Stomach (tissue), 8 donors: ENCODE measurements at regions not wholly inside any gene's neighbourhood (a gene's known extent, or its start where the extent isn't known, plus 50 kb on each side); places are given as distances from the start of the nearest gene placed in this dataset.

Source experiments
- DNase-seq, 2 donors: peaks; one replicate each; pipeline versions ENCODE4 v3.0.0 to v3.0.0-alpha.2; 2013 to 2019
- H3K27ac ChIP-seq, 5 donors: fragments of 200-600 bp in 4 of 5; sonication (generic) in 4 of 5; one replicate each; pipeline ENCODE4 v1.5.1; 2013 to 2019; ENCODE audit warnings: mild to moderate bottlenecking in 1 of 5, moderate library complexity in 1 of 5
- H3K27me3 ChIP-seq, 3 donors: fragments of 200-600 bp; sonication (generic); one replicate each; pipeline ENCODE4 v1.5.1; 2017 to 2019; ENCODE audit warnings: mixed run types in 1 of 3
- H3K36me3 ChIP-seq, 4 donors: fragments of 200-600 bp; sonication (generic); 1 replicate in 3 of 4; 2 replicates in 1 of 4; pipeline ENCODE4 v1.5.1; 2016 to 2019
- H3K4me1 ChIP-seq, 4 donors: fragments of 200-600 bp; sonication (generic); one replicate each; pipeline ENCODE4 v1.5.1; 2016 to 2019
- H3K4me3 ChIP-seq, 4 donors: fragments of 200-600 bp; sonication (generic) in 3 of 4; one replicate each; pipeline ENCODE4 v1.5.1; 2016 to 2019; ENCODE audit warnings: mild to moderate bottlenecking in 1 of 4
- H3K9me3 ChIP-seq, 4 donors: fragments of 200-600 bp; sonication (generic); one replicate each; pipeline ENCODE4 v1.5.1; 2016 to 2019
- EP300 ChIP-seq: sonication (generic); formaldehyde crosslinking; IDR thresholded peaks from one replicate; pipeline ENCODE4 v1.6.1; 2017; ENCODE audit warnings: antibody characterized with exemption
- POLR2A ChIP-seq, 4 donors: fragments of 450-650 bp; IDR thresholded peaks; one replicate each; pipeline ENCODE4 v1.6.1; 2016; ENCODE audit warnings: antibody characterized with exemption in 4 of 4, control low read depth in 2 of 4, mild to moderate bottlenecking in 1 of 4, moderate library complexity in 1 of 4
- POLR2AphosphoS5 ChIP-seq, 3 donors: sonication (generic); formaldehyde crosslinking; IDR thresholded peaks; one replicate each; pipeline ENCODE4 v1.6.1; 2016; ENCODE audit warnings: antibody characterized with exemption in 3 of 3
- WGBS, 5 donors: extraction: QIAGEN DNeasy Blood & Tissue Kit in 3 of 5; methylation state at CpG; one replicate each; pipeline versions ENCODE4 v1.1.5 to v1.1.7; 2013 to 2018; 5-methylcytosine and 5-hydroxymethylcytosine counted together
- intact Hi-C: fragments of 100-400 bp; cut with DNase I; formaldehyde crosslinking; loops from one replicate; pipeline ENCODE4 v1.15.1; 2023; ENCODE audit warnings: low total_unique reads
- TF ChIP-seq, protein P1 (sequence below), 7 experiments: fragments of 450-650 bp in 4 of 7; fragments of 200-600 bp in 3 of 7; sonication (generic) in 3 of 7; IDR thresholded peaks; one replicate each; pipeline ENCODE4 v1.5.1; 2016 to 2019; ENCODE audit warnings: antibody characterized with exemption in 7 of 7, control low read depth in 2 of 7, mild to moderate bottlenecking in 1 of 7
- donor health status: healthy with polysubstance abuse.
- donor health status: Bipolar disorder and iron deficiency.
- donor health status: healthy.

- Histone ChIP-seq H3K36me3 (no peaks in the 10 kb centered on the region), H3K4me3 (no peak overlapping the region), H3K4me1 (peaks cover 0 to 14% (median 2%) of the 10 kb centered on the region in 4 donors), H3K9me3 (no peaks in the 10 kb centered on the region), H3K27me3 (no peaks in the 10 kb centered on the region), H3K27ac (no peak overlapping the region)
- no peak for DNase-seq
- intact Hi-C loops = no loop called here
- TF ChIP-seq EP300 (no peak), POLR2A (IDR thresholded peaks at IDR 0.05) (no peak), POLR2AphosphoS5 (IDR thresholded peaks at IDR 0.05) (no peak)
- TF ChIP-seq, protein P1, sequence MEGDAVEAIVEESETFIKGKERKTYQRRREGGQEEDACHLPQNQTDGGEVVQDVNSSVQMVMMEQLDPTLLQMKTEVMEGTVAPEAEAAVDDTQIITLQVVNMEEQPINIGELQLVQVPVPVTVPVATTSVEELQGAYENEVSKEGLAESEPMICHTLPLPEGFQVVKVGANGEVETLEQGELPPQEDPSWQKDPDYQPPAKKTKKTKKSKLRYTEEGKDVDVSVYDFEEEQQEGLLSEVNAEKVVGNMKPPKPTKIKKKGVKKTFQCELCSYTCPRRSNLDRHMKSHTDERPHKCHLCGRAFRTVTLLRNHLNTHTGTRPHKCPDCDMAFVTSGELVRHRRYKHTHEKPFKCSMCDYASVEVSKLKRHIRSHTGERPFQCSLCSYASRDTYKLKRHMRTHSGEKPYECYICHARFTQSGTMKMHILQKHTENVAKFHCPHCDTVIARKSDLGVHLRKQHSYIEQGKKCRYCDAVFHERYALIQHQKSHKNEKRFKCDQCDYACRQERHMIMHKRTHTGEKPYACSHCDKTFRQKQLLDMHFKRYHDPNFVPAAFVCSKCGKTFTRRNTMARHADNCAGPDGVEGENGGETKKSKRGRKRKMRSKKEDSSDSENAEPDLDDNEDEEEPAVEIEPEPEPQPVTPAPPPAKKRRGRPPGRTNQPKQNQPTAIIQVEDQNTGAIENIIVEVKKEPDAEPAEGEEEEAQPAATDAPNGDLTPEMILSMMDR (IDR thresholded peaks at IDR 0.05) = no peak
- 87 to 93% (median 90%) methylated on average over 4 of the region's 4 CpGs for WGBS, 5 donors
Measured at GRCh38 chr4:53813998-53814397, 222.7 kb upstream of the LNX1 start.

- 91 to 100% (median 97%) methylated on average over 4 of the region's 4 CpGs for WGBS, 5 donors
- no peaks in the 10 kb centered on the region for H3K27me3 ChIP-seq
- H3K36me3 ChIP-seq = no peaks in the 10 kb centered on the region
- H3K27ac ChIP-seq = no peak overlapping the region
- TF ChIP-seq POLR2A (IDR thresholded peaks at IDR 0.05) (no peak), POLR2AphosphoS5 (IDR thresholded peaks at IDR 0.05) (no peak), EP300 (no peak)
- TF ChIP-seq, protein P1 (IDR thresholded peaks at IDR 0.05) = no peak
- no peak overlapping the region for H3K4me3 ChIP-seq
- no peak for DNase-seq
- intact Hi-C loops = no loop called here
- H3K9me3 ChIP-seq = no peaks in the 10 kb centered on the region
- H3K4me1 ChIP-seq = no peaks in the 10 kb centered on the region
Measured at GRCh38 chr4:53810643-53811042, 219.4 kb upstream of the LNX1 start.

- intact Hi-C loops = no loop called here
- WGBS, 5 donors = 87 to 94% (median 91%) methylated on average over 3 of the region's 3 CpGs
- Histone ChIP-seq H3K27ac (no peak overlapping the region), H3K36me3 (no peaks in the 10 kb centered on the region), H3K4me1 (no peaks in the 10 kb centered on the region), H3K27me3 (no peaks in the 10 kb centered on the region), H3K4me3 (no peak overlapping the region), H3K9me3 (no peaks in the 10 kb centered on the region)
- DNase-seq = no peak
- TF ChIP-seq, protein P1 (IDR thresholded peaks at IDR 0.05) = no peak
- TF ChIP-seq POLR2A (IDR thresholded peaks at IDR 0.05) (no peak), EP300 (no peak), POLR2AphosphoS5 (IDR thresholded peaks at IDR 0.05) (no peak)
Measured at GRCh38 chr4:53809816-53810215, 218.5 kb upstream of the LNX1 start.

- Histone ChIP-seq H3K4me1 (no peaks in the 10 kb centered on the region), H3K4me3 (no peak overlapping the region), H3K36me3 (no peaks in the 10 kb centered on the region), H3K9me3 (no peaks in the 10 kb centered on the region), H3K27me3 (no peaks in the 10 kb centered on the region), H3K27ac (no peak overlapping the region)
- DNase-seq = no peak
- TF ChIP-seq POLR2A (IDR thresholded peaks at IDR 0.05) (no peak), EP300 (no peak), POLR2AphosphoS5 (IDR thresholded peaks at IDR 0.05) (no peak)
- TF ChIP-seq, protein P1 (IDR thresholded peaks at IDR 0.05) = no peak
- WGBS, 5 donors = 76 to 84% (median 79%) methylated on average over 5 of the region's 5 CpGs
- intact Hi-C loops = no loop called here
Measured at GRCh38 chr4:53805291-53805690, 214.0 kb upstream of the LNX1 start.
